ENCODE measurements at regions not wholly inside any gene's neighbourhood (a gene's known extent, or its start where the extent isn't known, plus 50 kb on each side); places are given as distances from the start of the nearest gene placed in this dataset.

DNA sequence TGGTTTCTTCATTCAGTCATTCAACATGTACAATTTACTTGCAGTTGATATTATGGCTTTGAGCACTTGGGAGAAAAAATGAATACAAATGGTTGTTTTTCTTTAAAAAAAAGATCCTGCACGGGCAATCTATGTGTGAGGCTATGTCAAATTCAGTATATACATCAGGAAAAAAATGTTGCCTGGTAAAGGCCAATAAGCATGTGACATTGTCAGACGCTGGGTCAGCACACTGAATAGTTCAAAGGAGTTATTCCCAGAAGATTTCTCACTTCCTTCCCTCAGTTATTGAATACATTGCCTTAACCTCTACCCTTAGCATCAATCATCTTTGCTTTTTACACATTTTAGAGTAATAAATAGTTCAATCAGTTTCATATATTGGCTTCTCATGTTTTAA lies 319.2 kb downstream of the NUAK1 start:
- TF ChIP-seq, protein P1, sequence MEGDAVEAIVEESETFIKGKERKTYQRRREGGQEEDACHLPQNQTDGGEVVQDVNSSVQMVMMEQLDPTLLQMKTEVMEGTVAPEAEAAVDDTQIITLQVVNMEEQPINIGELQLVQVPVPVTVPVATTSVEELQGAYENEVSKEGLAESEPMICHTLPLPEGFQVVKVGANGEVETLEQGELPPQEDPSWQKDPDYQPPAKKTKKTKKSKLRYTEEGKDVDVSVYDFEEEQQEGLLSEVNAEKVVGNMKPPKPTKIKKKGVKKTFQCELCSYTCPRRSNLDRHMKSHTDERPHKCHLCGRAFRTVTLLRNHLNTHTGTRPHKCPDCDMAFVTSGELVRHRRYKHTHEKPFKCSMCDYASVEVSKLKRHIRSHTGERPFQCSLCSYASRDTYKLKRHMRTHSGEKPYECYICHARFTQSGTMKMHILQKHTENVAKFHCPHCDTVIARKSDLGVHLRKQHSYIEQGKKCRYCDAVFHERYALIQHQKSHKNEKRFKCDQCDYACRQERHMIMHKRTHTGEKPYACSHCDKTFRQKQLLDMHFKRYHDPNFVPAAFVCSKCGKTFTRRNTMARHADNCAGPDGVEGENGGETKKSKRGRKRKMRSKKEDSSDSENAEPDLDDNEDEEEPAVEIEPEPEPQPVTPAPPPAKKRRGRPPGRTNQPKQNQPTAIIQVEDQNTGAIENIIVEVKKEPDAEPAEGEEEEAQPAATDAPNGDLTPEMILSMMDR (IDR thresholded peaks at IDR 0.05) = no peak
- TF ChIP-seq POLR2AphosphoS5 (IDR thresholded peaks at IDR 0.05; ENCODE audit: insufficient read depth in 1 of 2, low read depth in 1 of 2) (no peak), POLR2A (IDR thresholded peaks at IDR 0.05) (no peak)
